ENCODE measurements at regions not wholly inside any gene's neighbourhood (a gene's known extent, or its start where the extent isn't known, plus 50 kb on each side); places are given as distances from the start of the nearest gene placed in this dataset.

DNA sequence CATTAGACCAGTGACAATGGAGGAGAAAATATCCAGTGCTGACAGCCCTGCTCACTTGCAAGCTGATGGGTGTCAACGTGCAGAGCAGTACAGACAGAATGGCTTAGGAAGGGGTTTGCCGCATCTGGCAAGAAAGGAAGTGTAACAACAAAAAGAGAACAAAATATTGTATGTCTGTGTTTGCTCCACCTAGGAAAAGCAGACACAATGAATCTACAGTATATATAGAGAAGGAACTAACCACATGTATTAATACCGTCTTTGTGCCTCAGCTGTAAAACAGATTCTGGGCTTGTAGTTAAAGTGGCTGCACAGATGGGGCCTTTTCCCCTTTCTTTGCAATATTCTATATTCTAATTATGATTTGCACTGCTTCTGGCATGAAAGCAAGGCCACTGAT, 281.1 kb upstream of the MEOX2 start:
- Histone ChIP-seq H3K4me1 (ENCODE audit: insufficient read depth, low read length) (no peaks in the 10 kb centered on the region), H3K9ac (ENCODE audit: low read length) (no peak overlapping the region), H3K4me3 (ENCODE audit: insufficient read depth, low read depth, low read length) (no peak overlapping the region), H3K79me2 (ENCODE audit: insufficient read depth, low read length) (no peaks in the 10 kb centered on the region), H3K9me3 (ENCODE audit: insufficient read depth, low read depth, low read length) (no peaks in the 10 kb centered on the region), H3K4me2 (ENCODE audit: low read length) (no peak overlapping the region), H3K36me3 (ENCODE audit: insufficient read depth, low read length) (no peaks in the 10 kb centered on the region), H4K20me1 (ENCODE audit: insufficient read depth, low read length) (no peaks in the 10 kb centered on the region), H3K27ac (ENCODE audit: low read depth, low read length) (no peak overlapping the region), H3K27me3 (ENCODE audit: insufficient read depth, low read length) (no peaks in the 10 kb centered on the region), H2AFZ (ENCODE audit: low read depth, low read length) (no peak overlapping the region)
- no peaks in the 10 kb centered on the region for H3K36me3 Mint-ChIP-seq (ENCODE audit: low read depth, unreplicated experiment)
- H3K27me3 Mint-ChIP-seq (ENCODE audit: low read depth, unreplicated experiment), result no peaks in the 10 kb centered on the region
- no peaks in the 10 kb centered on the region for H3K9me3 Mint-ChIP-seq (ENCODE audit: unreplicated experiment)
- TF ChIP-seq CTCF (IDR thresholded peaks at IDR 0.05; ENCODE audit: insufficient read depth, low read depth, low read length), result no peak
- TF ChIP-seq EZH2 (IDR thresholded peaks at IDR 0.05; ENCODE audit: insufficient read depth, low read length), result no peak
- peaks cover under 1% of the 10 kb centered on the region for H3K4me1 Mint-ChIP-seq (ENCODE audit: low read depth, unreplicated experiment)
- no peak overlapping the region for H3K27ac Mint-ChIP-seq (ENCODE audit: unreplicated experiment)
- H3K4me3 Mint-ChIP-seq (ENCODE audit: unreplicated experiment), result no peak overlapping the region
- DNase-seq (ENCODE audit: low read depth) (no peak), FAIRE-seq (no peak)

- H4K20me1 ChIP-seq (ENCODE audit: insufficient read depth, low read length), result no peaks in the 10 kb centered on the region
Observed at GRCh38 chr7:15967121-15967520, 280.6 kb upstream of the MEOX2 start.

More at GRCh38 chr7:15967121-15967520, 280.6 kb upstream of the MEOX2 start:
- H3K36me3 ChIP-seq (ENCODE audit: insufficient read depth, low read length), result no peaks in the 10 kb centered on the region
- H3K79me2 ChIP-seq (ENCODE audit: insufficient read depth, low read length), result no peaks in the 10 kb centered on the region
- no peak overlapping the region for H2AFZ ChIP-seq (ENCODE audit: low read depth, low read length)
- H3K27me3 ChIP-seq (ENCODE audit: insufficient read depth, low read length), result no peaks in the 10 kb centered on the region
- no peak for TF ChIP-seq CTCF (IDR thresholded peaks at IDR 0.05; ENCODE audit: insufficient read depth, low read depth, low read length)
- no peak for TF ChIP-seq EZH2 (IDR thresholded peaks at IDR 0.05; ENCODE audit: insufficient read depth, low read length)
- H3K4me1 ChIP-seq (ENCODE audit: insufficient read depth, low read length), result no peaks in the 10 kb centered on the region
- H3K27me3 Mint-ChIP-seq (ENCODE audit: low read depth, unreplicated experiment), result no peaks in the 10 kb centered on the region
- H3K4me2 ChIP-seq (ENCODE audit: low read length), result no peak overlapping the region
- no peak overlapping the region for H3K9ac ChIP-seq (ENCODE audit: low read length)
- no peak overlapping the region for H3K4me3 ChIP-seq (ENCODE audit: insufficient read depth, low read depth, low read length)
- H3K27ac ChIP-seq (ENCODE audit: low read depth, low read length), result no peak overlapping the region
- no peaks in the 10 kb centered on the region for H3K9me3 Mint-ChIP-seq (ENCODE audit: unreplicated experiment)
- H3K4me1 Mint-ChIP-seq (ENCODE audit: low read depth, unreplicated experiment), result no peaks in the 10 kb centered on the region
- no peak overlapping the region for H3K4me3 Mint-ChIP-seq (ENCODE audit: unreplicated experiment)
- H3K9me3 ChIP-seq (ENCODE audit: insufficient read depth, low read depth, low read length), result no peaks in the 10 kb centered on the region
- H3K27ac Mint-ChIP-seq (ENCODE audit: unreplicated experiment), result no peak overlapping the region
- DNase-seq (ENCODE audit: low read depth), result no peak
- FAIRE-seq, result no peak
- H3K36me3 Mint-ChIP-seq (ENCODE audit: low read depth, unreplicated experiment), result no peaks in the 10 kb centered on the region

Data from astrocyte (in vitro differentiated cells and primary cell).